Endothelial cell of umbilical vein (primary cell): ENCODE measurements at regions not wholly inside any gene's neighbourhood (a gene's known extent, or its start where the extent isn't known, plus 50 kb on each side); places are given as distances from the start of the nearest gene placed in this dataset.

Experiments
- BruUV-seq: library from RNA; stranded (reverse); fragments of 400-500 nt; replicated peaks from 2 replicates; lab custom pipeline; 2021; lab: Mats Ljungman, UMichigan
- CTCF ChIA-PET: fragments of 300-600, 350-600 bp; sonication (Branson Sonifier 250); formaldehyde crosslinking; loops from one replicate; lab custom pipeline; 2021; ENCODE audit warnings: antibody characterized with exemption, inconsistent platforms; lab: Charles Lee
- POLR2A ChIA-PET: fragments of 300-600, 350-600 bp; sonication (Branson Sonifier 250); formaldehyde crosslinking; loops from one replicate; lab custom pipeline; 2021; ENCODE audit warnings: antibody characterized with exemption, inconsistent platforms; lab: Charles Lee
- DNase-seq: peaks from one replicate; pipeline ENCODE4 v3.0.0-alpha.2; 2011; ENCODE audit warnings: low read depth, low spot score
- FAIRE-seq: peaks from 2 replicates; lab custom pipeline; 2011; peaks lifted over from hg19 to GRCh38; lab: Jason Lieb, UNC
- H2AFZ ChIP-seq: 2 replicates; pipeline ENCODE4 v1.6.0; 2012; ENCODE audit warnings: low read depth, low read length, control low read depth, inconsistent platforms
- H3K27ac ChIP-seq: 2 replicates; pipeline ENCODE4 v1.5.1; 2011; ENCODE audit warnings: low read depth, mild to moderate bottlenecking, control low read depth, low read length, moderate library complexity; ENCODE audit not compliant: insufficient read depth
- H3K27me3 ChIP-seq, 2 experiments: 2 replicates each; pipeline versions ENCODE4 v1.6.0 to v1.6.1; 2011; ENCODE audit warnings: low read length in 2 of 2, mixed read lengths in 1 of 2; ENCODE audit not compliant: control insufficient read depth in 2 of 2, insufficient read depth in 2 of 2
- H3K36me3 ChIP-seq, 2 experiments: 2 replicates in 1 of 2; 3 replicates in 1 of 2; pipeline ENCODE4 v1.5.1; 2011; ENCODE audit warnings: low read length in 2 of 2, mild to moderate bottlenecking in 1 of 2, moderate library complexity in 1 of 2; ENCODE audit not compliant: control insufficient read depth in 2 of 2, insufficient read depth in 2 of 2; ENCODE audit errors: extremely low read depth in 1 of 2
- H3K4me1 ChIP-seq: 3 replicates; pipeline ENCODE4 v1.5.1; 2011; ENCODE audit warnings: mild to moderate bottlenecking, low read length; ENCODE audit not compliant: control insufficient read depth, insufficient read depth; ENCODE audit errors: extremely low read depth
- H3K4me2 ChIP-seq: 2 replicates; pipeline ENCODE4 v1.6.1; 2011; ENCODE audit warnings: low read length, control low read depth, mixed read lengths; ENCODE audit not compliant: insufficient read depth
- H3K4me3 ChIP-seq, 3 experiments: fragments of 200-600 bp in 1 of 3; sonication (generic), shearing (Covaris generic) in 1 of 3; replicated peaks in 1 of 3; 2 replicates each; pipeline ENCODE4 v1.5.1; 2011 to 2016; ENCODE audit warnings: control low read depth in 3 of 3, low read length in 3 of 3, mild to moderate bottlenecking in 2 of 3, inconsistent platforms in 1 of 3, low read depth in 1 of 3, moderate library complexity in 1 of 3; ENCODE audit not compliant: insufficient read depth in 1 of 3
- H3K79me2 ChIP-seq: 2 replicates; pipeline ENCODE4 v1.6.0; 2012; ENCODE audit warnings: low read length, inconsistent platforms; ENCODE audit not compliant: control insufficient read depth, insufficient read depth
- H3K9ac ChIP-seq: replicated peaks from 2 replicates; pipeline ENCODE3; 2011; ENCODE audit warnings: low read length, control low read depth; ENCODE audit not compliant: insufficient read depth; ENCODE audit errors: extremely low read depth
- H3K9me1 ChIP-seq: replicated peaks from 3 replicates; pipeline ENCODE4 v1.6.0; 2011; ENCODE audit warnings: mild to moderate bottlenecking, low read length; ENCODE audit not compliant: control insufficient read depth, insufficient read depth; ENCODE audit errors: extremely low read depth
- H3K9me3 ChIP-seq: replicated peaks from 2 replicates; pipeline ENCODE4 v1.5.1; 2012; ENCODE audit warnings: low read length, inconsistent platforms; ENCODE audit not compliant: control insufficient read depth, insufficient read depth
- H4K20me1 ChIP-seq: replicated peaks from 2 replicates; pipeline ENCODE3; 2011; ENCODE audit warnings: mild to moderate bottlenecking, low read length; ENCODE audit not compliant: control insufficient read depth, insufficient read depth; ENCODE audit errors: extremely low read depth
- EZH2 ChIP-seq: IDR thresholded peaks from 2 replicates; pipeline ENCODE4 v1.6.1; 2012; ENCODE audit warnings: borderline replicate concordance, low read depth, mild to moderate bottlenecking, moderate library complexity, low read length, inconsistent platforms; ENCODE audit not compliant: severe bottlenecking
- FOS ChIP-seq: IDR thresholded peaks from 2 replicates; pipeline ENCODE4 v1.6.1; 2011; ENCODE audit warnings: mild to moderate bottlenecking, low read length, moderate library complexity, borderline replicate concordance; ENCODE audit not compliant: insufficient read depth
- GATA2 ChIP-seq: IDR thresholded peaks from 2 replicates; pipeline ENCODE4 v1.7.0; 2011; ENCODE audit warnings: low read depth, mild to moderate bottlenecking, moderate library complexity, mixed read lengths, low read length; ENCODE audit not compliant: insufficient read length, insufficient read depth
- JUN ChIP-seq: IDR thresholded peaks from 2 replicates; pipeline ENCODE4 v1.6.1; 2011; ENCODE audit warnings: borderline replicate concordance, low read depth; ENCODE audit not compliant: insufficient read length, insufficient read depth
- MYC ChIP-seq: IDR thresholded peaks from one replicate; pipeline ENCODE4 v1.6.1; 2011; ENCODE audit warnings: mild to moderate bottlenecking, low read depth, low read length
- POLR2A ChIP-seq: IDR thresholded peaks from 2 replicates; pipeline ENCODE4 v1.6.1; 2012; ENCODE audit warnings: low read depth, mild to moderate bottlenecking, control low read depth, low read length
- POLR2AphosphoS5 ChIP-seq: IDR thresholded peaks from 2 replicates; pipeline ENCODE4 v1.6.1; 2012; ENCODE audit warnings: low read depth, mild to moderate bottlenecking, control low read depth, low read length, moderate library complexity; ENCODE audit not compliant: insufficient read depth
- dilution Hi-C: fragments of 300-500 bp; cut with MboI; formaldehyde crosslinking; loops from one replicate; pipeline ENCODE4 v1.15.0; 2019; ENCODE audit warnings: low sequenced_read_pairs; ENCODE audit not compliant: extremely low pct_ligation_motif_present
- intact Hi-C: fragments of 100-400 bp; cut with micrococcal nuclease; formaldehyde crosslinking; loops from one replicate; pipeline ENCODE4 v1.10.0; 2022
- TF ChIP-seq, protein P1 (sequence below), 2 donors: IDR thresholded peaks; 1 replicate in 1 of 2; 2 replicates in 1 of 2; pipeline ENCODE4 v1.5.1; 2011; ENCODE audit warnings: low read length in 2 of 2, mild to moderate bottlenecking in 2 of 2, moderate library complexity in 2 of 2, control low read depth in 1 of 2, inconsistent platforms in 1 of 2, low read depth in 1 of 2; ENCODE audit not compliant: insufficient read depth in 1 of 2; ENCODE audit errors: extremely low read depth in 1 of 2
- TF ChIP-seq, protein P2 (sequence below): IDR thresholded peaks from 2 replicates; pipeline ENCODE4 v1.6.1; 2011; ENCODE audit not compliant: insufficient read depth, insufficient read length

DNA sequence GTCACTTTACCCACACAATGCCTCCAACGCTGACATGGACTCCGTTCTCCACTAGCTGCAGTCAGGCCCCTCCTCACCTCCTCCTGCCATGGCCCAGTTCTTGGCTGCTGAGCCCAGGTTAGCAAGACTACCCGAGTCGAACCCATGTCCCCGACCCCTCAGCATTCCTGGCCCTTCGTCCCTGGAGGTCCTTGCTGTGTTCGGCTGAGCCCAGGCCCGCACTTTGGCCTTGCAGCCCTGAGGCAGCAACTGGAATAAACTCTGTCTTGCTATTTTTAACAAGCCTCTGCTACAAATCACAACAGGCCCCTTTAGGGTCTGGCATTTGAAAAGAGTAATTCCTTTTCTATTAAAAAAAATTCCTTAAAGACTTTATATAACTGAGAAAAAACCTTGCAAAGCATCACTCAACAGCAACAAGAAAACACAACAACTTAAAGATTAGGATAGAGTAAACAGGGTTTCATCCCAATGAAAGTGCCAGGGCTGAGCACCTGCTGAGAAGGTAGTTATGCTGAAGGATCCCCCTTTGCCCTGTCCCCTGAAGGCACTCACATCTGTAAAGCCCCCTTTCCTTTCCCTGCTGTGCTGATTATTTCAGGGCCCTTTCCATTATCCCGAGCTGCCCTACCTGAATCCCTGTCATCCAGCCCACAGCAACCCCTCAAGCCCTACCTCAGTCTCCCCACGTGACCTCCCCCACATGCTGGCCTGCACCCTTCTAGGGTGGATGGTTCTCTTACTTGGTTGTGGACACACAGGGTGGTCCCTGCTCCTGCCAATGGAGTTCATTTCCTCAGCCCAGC, 120.0 kb upstream of the SNTG2 start:
- no peak for TF ChIP-seq POLR2AphosphoS5
- no peak for TF ChIP-seq FOS
- TF ChIP-seq MYC = no peak
- no peak for TF ChIP-seq EZH2
- TF ChIP-seq, protein P1, sequence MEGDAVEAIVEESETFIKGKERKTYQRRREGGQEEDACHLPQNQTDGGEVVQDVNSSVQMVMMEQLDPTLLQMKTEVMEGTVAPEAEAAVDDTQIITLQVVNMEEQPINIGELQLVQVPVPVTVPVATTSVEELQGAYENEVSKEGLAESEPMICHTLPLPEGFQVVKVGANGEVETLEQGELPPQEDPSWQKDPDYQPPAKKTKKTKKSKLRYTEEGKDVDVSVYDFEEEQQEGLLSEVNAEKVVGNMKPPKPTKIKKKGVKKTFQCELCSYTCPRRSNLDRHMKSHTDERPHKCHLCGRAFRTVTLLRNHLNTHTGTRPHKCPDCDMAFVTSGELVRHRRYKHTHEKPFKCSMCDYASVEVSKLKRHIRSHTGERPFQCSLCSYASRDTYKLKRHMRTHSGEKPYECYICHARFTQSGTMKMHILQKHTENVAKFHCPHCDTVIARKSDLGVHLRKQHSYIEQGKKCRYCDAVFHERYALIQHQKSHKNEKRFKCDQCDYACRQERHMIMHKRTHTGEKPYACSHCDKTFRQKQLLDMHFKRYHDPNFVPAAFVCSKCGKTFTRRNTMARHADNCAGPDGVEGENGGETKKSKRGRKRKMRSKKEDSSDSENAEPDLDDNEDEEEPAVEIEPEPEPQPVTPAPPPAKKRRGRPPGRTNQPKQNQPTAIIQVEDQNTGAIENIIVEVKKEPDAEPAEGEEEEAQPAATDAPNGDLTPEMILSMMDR (IDR thresholded peaks at IDR 0.05; ENCODE audit: extremely low read depth in 1 of 2, insufficient read depth in 1 of 2, low read depth in 1 of 2, low read length in 2 of 2) = no peak
- no peak for TF ChIP-seq GATA2
- TF ChIP-seq, protein P2, sequence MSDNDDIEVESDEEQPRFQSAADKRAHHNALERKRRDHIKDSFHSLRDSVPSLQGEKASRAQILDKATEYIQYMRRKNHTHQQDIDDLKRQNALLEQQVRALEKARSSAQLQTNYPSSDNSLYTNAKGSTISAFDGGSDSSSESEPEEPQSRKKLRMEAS = no peak
- TF ChIP-seq JUN = no peak
- TF ChIP-seq POLR2A = no peak

More for the DNA sequence above, 120.0 kb upstream of the SNTG2 start:
- Histone ChIP-seq H3K27ac (no peak overlapping the region), H3K4me3 (no peak overlapping the region), H3K27me3 (no peaks in the 10 kb centered on the region), H3K79me2 (no peaks in the 10 kb centered on the region), H3K9ac (no peak overlapping the region), H2AFZ (no peak overlapping the region), H3K4me1 (no peaks in the 10 kb centered on the region), H3K9me3 (peaks cover 4% of the 10 kb centered on the region), H4K20me1 (no peaks in the 10 kb centered on the region), H3K9me1 (no peaks in the 10 kb centered on the region), H3K36me3 (no peaks in the 10 kb centered on the region), H3K4me2 (no peak overlapping the region)
- FAIRE-seq (no peak), DNase-seq (no peak)
- intact Hi-C loops = no loop called here
- no TSS peak for BruUV-seq
- POLR2A ChIA-PET = no interaction called here
- CTCF ChIA-PET = no interaction called here
- dilution Hi-C loops = no loop called here
